Ureter (tissue), 1 donor: ENCODE measurements at regions not wholly inside any gene's neighbourhood (a gene's known extent, or its start where the extent isn't known, plus 50 kb on each side); places are given as distances from the start of the nearest gene placed in this dataset.

Source experiments
- DNase-seq: peaks from one replicate; pipeline ENCODE4 v3.0.0-alpha.2; 2020; ENCODE audit warnings: low spot score
- donor health status: DM: yes; HTN: yes; CAD: no.

DNA sequence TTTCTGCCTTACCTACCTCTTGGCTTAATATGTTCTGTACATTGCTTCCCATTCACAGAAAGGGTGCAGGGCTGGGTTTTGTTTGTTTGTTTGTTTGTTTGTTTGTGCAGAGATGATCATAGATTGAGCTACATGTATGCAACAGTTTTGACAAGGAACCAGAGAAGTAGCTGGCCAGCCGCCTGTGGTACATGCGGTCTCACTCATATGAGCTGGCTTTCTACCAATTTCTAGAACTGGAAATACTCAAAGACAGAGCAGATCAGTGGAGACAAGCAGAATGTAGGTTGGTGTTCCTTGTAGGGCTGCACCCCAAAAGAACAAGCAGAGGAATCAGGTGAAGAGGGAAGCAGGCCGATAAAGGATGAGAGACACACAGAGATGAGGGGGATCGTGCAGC lies 502.7 kb downstream of the SOX2 start:
- DNase-seq: no peak

DNA sequence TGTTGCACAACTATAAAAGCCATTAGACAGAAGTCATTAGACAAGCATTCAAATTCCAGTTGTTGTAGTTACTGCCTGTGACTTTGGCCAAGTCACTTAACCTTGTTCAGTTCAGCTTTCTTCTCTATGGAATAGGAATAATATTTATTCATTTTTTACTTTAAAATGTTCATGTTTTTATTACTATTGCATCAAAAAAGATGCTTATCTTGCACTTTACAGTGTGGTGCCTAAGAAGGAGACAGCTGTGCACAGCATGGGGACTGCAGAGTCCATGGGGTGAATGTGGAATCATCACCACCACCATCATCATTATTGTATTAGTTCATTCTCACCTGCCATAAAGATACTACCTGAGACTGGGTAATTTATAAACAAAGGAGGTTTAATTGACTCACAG lies 504.2 kb downstream of the SOX2 start:
- DNase-seq: no peak

DNA sequence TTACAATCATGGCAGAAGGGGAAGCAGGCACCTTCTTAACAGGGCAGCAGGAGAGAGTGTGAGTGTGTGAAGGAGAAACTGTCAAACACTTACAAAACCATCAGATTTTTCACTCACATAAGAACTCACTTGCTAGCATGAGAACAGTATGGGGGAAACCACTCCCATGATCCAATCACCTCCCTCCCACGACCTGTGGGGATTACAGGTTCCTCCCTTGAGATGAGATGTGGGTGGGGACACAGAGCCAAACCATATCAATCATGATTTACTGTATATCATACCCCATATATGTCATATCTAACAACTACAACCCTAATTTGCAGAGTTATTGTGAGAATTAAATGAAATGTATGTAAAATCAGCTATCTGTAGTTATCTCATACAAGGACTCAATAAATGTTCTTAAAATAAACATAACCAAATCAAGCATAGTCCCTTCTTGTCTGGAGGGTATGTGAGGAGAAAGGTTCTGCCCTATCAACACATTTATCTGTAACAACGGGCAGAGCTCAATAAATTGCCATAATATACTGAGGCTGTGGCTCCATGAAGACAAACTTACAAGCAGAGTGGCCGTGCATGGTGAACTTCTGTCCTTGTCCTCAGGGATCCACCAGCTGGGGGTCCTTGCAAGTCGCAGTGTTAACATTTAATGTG lies 504.7 kb downstream of the SOX2 start:
- DNase-seq: no peak

DNA sequence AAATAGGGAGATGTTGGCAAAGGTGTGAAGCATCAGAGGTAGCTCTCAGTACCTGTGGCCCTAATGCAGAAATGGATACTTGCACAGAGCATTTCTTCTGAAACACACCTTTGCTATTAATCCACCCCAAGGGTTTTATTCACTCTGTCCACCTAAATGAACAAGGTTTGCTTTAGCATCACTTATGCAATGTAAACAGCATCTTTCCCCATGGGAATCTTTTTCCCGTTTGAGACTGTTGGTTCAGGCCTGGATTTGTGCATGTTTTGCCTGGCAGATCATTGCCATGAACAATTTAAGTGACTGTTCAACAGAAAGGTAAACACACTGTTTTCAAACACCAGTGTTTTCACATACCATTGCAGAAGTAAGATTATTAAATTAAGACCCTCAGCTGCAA lies 508.3 kb downstream of the SOX2 start:
- no peak for DNase-seq

DNA sequence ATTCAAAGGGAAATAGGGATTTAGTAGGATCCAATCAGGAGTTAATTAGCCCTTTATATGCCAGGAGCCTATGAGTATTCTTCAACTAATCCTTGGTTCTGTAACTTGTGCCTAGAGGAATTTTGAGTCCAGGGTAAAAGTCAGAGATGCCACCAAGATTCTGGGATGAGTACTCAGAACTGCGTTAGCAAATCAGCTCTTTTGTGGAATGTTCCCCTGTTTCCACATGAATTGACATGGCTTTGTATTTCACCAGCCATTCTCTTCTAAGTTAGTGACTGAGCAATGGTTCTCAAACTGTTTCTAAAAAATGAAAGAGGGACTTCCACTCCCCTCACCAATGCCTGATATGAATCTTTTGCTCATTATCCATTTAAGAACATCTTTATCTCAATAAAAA lies 508.7 kb downstream of the SOX2 start:
- DNase-seq: no peak

DNA sequence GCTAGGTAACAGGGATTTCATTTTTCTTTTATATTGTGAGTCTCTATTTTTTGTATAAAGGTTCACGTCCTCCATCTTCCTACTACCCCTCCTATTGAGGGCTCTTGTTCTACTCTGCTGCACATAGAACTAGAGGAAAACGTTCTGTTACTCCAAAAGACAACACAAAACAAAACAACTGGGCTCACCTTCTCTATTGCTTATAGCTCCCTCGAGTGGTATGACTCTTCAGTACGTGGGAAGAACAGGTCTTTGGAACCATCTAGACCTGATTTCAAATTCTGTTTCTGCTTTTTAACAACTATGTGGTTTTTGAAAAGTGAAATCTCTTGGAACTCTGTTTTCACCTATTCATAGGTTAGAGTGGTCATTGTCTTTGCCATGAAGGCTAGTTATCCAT lies 515.3 kb downstream of the SOX2 start:
- DNase-seq: no peak

DNA sequence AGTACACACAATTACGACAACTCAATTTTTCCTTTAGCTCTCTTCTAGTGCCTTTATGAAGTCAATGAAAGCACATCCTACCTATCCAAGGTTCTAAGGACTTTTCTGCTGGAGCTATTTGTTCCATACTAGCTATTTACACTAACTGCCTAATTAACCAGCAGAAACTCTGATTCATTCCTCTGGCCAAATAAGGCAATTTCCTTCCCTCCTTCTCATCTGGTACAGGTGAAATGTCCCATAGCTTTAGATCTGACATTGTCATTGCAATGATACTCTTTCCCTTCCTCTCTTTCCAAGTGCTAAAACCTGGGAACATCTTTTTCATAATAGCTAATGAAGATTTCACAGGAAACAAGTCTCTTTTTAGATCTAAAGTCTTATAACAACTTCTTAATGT lies 521.7 kb downstream of the SOX2 start:
- DNase-seq: no peak

DNA sequence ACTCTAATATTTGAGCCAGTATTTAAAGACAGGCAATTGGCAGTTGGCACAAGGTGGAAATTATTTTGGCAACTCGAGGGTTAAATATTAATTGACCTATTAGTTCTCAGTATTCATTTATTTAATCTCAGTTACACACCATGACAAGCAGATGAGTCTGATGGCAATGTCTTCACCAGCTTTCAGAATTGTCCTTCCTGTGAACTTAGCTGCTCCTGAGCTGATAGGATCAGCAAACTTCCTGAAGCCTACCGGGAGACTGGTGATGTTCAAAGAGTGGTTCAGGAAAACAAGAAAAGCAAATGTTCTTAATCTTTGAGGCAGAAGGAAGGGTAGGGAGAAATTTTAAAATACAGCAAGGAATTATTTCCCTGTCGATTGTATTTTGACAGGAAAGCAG lies 522.2 kb downstream of the SOX2 start:
- no peak for DNase-seq

DNA sequence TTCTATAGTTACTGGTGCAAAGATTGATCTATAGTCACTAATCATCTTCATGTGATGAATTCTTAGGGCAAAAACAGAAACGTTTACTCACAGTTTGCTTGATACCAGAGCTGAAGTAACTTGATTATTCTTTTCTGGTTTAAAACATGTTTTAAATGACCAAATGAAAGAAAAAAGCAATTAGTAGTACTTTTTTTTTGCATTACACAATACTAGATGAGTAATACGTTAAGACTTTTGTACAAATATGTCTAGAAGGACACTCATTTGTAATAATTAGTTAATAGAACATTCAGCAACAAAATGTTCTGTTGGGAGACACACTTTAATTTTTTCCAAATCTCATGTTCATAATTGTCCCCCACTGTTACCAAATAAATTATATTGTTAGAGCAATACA lies 523.2 kb downstream of the SOX2 start:
- DNase-seq: no peak

DNA sequence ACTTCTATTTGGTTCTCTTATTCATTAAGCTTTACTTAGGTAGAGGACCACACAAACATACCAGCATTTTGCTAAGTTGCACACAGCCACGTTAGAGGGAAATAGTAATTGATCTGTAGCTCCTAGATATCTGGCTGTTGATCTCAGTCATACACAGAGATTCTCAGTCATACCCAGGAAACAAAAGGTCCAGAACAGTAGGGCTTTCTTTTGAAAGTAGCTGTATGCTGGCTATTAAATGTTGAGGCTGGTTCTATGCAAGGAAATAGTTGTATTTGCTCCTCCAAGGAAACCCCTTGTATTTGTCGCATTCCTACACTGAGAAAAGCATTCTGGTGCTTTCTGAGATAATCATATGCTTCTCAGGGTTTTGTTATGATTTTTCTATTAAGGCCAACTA lies 523.8 kb downstream of the SOX2 start:
- no peak for DNase-seq

DNA sequence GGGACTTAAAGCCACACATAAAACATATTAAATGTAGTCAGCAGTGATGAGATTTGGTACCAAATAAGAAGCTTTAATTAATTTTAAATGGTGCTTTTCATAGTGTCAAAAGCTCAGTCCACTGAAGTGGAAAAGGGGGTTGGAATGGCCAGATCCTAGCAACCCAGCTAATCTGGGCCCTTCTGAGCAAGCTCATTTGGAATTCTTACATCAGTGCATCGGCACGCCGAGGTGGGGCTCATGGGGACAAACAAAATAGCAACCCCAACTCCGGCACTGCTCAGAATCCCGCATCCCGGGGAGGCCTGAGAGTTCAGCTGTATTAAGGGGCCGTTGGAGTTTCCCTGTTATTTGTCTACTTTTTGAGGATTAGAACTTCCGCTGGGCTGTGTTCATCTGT lies 526.4 kb downstream of the SOX2 start:
- no peak for DNase-seq

DNA sequence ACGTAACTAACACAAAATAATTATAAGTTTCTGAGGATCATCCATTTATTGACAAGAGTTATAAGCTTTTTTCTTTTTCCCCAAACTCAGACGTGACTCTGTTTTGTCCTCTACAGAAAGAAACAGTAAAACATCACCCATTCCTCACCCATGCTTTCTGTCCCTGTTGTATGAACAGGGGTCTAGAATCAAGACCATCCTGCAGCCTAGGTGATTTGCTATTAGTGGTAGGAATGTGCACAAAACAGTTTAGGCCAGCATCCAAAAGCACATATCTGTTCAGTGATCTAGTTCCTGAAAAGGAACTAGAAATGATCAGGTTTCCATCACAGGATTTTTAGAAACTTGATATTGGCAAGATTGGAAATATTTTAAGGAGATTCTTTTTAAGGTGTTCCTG lies 527.6 kb downstream of the SOX2 start:
- DNase-seq: no peak

DNA sequence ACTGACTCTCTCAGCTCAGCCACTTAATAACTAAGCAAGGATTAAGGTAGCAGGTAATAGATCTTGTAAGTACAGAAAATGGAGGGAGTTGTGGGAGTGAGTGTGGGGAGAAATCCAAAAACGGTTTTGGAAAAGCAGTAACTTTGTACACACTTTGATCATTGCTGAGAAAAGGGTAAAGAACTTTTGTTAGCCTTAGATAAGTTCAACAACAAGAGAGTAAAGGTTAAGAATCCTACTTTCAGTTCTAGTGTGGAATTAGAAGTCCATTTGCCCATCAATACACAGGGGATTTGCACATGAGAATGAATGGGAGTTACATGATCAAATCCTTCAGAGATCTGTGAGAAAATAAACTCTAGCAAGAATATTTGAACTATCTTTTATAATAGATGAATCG lies 528.7 kb downstream of the SOX2 start:
- no peak for DNase-seq

DNA sequence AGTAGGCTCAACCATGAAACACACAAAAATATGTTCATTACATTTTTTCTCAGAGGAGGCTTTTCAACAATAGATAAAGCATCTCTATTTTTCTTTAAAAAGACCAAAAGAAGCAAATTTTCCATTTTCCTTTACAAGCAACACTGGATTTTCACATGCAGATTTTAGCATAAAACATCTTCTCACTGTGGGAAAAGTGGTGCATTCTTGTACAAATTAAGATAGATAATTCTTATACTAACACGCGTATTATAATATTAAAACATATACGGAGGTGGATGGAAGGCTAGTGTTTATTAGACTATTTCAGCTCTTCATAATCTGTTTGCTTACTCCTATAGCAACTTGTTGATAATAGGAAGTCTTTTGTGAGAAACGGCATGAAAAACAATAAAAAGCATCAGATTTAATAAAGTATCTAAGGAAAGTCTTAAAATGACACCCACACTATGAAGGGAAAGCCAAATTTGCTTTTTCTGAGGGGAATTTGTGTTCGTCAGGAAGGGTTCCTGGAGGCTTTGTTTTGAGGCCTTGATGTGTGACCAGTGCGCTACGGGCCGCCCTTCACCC lies 529.6 kb downstream of the SOX2 start:
- no peak for DNase-seq

DNA sequence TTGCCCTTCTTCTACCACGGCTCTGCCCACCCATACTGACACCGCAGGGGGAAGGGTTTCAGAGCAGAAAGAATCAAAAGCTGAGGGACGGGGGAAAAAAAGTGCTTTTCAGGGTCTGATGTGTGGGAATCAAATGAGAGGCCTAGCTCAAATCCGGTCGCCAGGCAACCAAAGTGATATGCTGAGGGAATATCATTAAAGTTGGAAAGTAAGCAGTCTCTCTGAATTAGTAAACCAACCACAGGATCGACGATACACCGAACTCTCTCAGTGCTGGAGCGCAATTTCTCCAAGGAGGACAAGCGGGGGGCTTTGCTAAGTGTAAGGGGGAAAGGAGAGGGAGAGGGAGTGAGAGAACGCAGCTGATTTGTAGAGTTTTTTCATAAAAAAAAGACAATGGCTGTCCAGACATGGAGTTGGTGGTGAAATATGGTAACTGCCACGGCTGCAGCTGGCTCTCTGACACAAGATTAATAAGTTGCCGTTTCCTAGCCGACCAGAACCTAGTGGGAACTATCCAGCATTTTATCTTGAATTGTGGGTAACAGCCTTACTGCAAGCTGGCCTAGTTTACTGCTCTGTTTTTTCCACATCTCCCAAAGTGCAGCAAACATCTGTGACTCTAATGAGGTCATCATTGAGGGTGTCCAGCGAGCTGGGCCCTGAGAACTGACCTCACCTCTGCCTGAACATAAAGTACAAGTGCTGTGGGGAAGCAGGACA lies 530.2 kb downstream of the SOX2 start:
- no peak for DNase-seq

DNA sequence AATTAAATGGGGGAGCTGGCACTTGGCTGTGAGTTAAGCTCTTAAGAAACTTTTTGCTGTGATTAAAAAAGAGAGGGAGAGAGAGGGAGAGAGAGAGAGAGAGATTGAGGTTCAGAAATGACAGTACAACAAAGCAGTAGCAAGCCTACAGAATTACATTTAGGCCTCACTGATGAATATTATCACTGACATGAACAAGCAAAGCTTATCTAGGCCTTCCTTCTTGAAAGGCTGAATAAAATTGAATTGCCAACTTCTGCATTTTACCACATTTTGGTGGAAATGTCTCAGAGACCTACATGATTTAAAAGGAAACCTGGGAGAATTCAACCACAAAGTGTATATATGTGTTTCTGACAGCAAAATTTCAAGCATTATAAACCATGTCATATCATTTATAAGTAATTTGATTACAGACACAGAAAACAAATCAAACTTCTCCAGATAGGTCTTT lies 530.8 kb downstream of the SOX2 start:
- DNase-seq: no peak

DNA sequence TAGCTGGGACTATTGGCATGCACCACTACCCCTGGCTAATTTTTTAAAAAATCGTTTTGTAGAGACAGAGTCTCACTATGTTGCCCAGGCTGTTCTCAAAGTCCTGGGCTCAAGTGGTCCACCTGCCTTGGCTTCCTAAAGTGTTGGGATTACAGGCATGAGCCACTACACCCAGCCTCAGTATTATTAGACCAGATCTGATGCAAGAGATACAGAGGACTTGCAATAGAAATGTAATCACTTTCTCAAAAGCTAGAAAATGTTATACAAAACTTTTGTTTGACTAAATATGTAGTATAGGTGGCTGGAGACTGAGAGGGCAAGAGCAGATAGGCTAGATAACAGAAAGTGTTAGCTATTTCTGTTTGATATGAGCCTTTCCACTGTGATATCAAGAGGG lies 531.9 kb downstream of the SOX2 start:
- no peak for DNase-seq

DNA sequence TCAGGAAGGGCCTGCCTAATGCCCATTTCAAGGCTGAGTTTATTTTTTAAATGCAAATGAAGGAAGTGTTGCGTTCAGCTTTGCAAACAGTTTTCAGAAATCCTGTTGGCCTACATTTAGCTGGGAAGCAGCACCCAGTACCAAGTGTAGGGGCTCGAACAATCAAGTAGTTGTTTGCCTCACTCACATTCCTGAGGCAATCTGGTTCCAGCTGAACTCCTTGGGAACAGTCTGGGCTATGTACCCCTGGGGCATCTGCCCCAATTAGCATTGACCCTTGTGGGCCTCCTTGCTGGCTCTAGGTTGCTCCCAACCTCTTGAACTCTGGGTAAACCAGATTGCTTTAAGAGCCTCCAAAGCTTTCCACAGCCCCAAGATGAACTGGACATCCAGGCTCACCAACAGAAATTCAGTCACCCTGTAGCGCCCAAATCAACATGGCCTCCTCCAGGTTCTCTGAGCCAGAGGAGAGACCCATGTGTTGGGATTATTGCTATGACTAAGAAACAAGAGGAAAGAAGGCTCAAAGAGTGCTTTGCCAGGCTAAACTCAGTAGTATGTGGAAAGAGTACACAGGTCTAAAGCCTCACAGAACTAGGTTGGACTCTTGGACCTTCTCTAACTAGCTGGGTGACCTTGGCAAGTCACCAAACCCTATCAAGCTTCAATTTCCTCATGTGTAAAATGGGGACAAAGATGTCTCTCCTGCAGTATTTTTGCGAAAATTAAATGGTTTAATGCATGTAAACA lies 532.7 kb downstream of the SOX2 start:
- DNase-seq: no peak

DNA sequence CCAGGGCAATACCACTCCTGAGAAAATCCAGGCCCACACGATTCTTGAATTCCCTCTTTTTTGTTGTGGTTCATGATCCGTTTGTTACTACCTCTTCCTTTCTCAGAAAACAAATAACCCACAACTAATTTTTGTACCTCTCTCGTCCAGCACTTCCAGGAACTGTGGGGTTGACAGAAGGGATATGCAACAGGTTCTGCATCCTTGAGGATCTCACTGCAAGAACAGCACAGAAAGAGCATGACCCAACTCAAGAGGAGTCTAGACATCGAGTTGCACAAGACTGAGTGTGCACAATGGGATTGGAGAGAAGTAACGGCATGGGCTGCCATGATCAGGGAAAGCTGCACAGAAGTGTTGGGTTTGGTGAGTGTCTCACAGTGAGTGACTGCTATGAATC lies 533.3 kb downstream of the SOX2 start:
- no peak for DNase-seq

DNA sequence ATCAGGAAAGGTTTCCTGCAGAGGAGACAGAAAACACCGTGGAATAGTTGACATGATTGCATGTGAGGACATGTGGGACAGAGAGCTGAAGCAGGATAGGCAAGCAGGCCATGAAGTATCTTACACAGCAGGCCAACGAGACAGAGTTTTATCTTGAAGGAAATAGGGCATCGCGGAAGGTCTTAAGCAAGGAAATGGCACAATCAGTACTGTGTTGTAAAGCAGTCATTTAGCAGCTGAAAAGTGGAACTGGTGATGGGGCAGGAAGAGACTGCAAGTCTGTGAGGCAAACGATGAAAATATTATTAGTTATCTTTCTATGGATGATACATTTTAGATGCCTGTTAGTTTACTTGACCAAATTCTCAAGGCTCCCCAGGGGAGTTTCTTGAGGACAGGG lies 535.1 kb downstream of the SOX2 start:
- DNase-seq: no peak

DNA sequence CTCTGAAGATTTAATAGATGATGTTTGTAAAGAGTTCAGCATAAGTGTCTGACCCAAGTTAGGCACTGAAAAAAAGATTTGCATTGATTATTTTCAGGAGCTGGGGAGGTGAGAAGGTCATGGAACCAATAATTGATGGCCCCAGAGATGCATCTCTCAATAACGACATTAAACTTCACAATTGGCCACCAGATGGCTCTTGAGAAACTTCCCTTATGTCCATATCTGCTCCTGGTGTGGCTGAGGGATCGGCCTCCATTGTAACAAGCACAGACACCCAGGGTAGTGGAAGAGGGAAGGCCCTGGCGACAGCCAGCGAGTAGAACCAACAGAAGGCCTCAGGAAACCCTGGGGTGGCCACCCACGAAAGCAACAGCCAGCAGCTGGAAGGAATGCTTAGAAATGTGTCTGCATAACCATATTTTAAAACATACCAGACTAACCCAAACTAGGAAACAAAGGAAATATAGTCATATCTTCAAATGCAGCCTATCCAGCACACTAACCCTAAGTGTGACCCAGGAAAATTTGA lies 536.7 kb downstream of the SOX2 start:
- no peak for DNase-seq

DNA sequence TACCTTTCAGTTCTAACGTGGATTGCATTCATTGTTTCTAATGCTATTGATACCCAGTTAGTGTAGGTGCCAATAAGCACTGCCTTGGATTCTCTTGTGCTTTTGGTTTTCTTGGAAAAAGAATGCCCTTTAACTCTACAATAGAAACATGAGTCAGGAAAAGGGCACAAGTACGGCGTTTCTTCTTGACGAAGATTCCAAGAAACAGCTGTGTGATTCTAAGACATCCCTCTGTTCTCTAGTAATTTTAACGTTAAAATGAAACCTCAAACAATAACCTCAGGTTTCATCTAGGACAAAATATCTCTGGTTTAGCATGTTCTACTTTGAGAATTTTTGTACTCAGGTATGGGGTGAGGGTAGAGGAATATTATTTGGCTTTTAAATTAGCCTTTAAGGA lies 540.5 kb upstream of the ATP11B start:
- DNase-seq: no peak

DNA sequence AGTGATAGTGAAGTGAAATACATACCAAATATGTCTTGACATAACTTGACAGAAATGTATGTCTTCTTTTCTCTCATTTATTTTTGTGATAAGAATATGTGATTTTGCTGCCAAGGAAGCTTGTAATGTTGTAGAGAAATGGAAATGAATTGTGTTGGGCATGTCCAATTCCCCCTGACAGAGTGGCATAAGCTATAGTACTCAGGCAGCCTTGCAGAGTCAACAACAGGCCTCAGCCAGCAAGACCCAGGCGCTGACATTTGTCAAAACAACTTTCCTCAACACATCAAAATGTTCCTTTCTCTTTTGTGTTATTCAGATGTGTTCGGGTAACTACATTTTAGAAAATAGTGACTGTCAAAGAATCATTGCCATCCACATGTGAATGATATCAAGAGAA lies 538.1 kb upstream of the ATP11B start:
- no peak for DNase-seq
